Loucy (cell line): ENCODE measurements at regions not wholly inside any gene's neighbourhood (a gene's known extent, or its start where the extent isn't known, plus 50 kb on each side); places are given as distances from the start of the nearest gene placed in this dataset.

Source experiments
- H2AFZ ChIP-seq: fragments of 200-600 bp; sonication (generic); 2 replicates; pipeline ENCODE4 v1.6.0; 2016; ENCODE audit warnings: antibody characterized with exemption, mild to moderate bottlenecking, low read length, moderate library complexity
- H3F3A ChIP-seq: fragments of 200-600 bp; 2 replicates; pipeline ENCODE4 v1.6.0; 2016; ENCODE audit warnings: antibody characterized with exemption, low read depth, mild to moderate bottlenecking
- H3K27me3 ChIP-seq: fragments of 200-600 bp; sonication (generic); 2 replicates; pipeline ENCODE4 v1.6.1; 2014; ENCODE audit warnings: low read length, mild to moderate bottlenecking; ENCODE audit not compliant: insufficient read depth, poor library complexity, severe bottlenecking
- H3K36me3 ChIP-seq: fragments of 200-600 bp; sonication (generic); 2 replicates; pipeline ENCODE4 v1.6.1; 2016; ENCODE audit warnings: low read length; ENCODE audit not compliant: insufficient read depth
- H3K4me1 ChIP-seq: fragments of 200-600 bp; sonication (generic); 2 replicates; pipeline ENCODE4 v1.5.1; 2014; ENCODE audit warnings: low read length, mild to moderate bottlenecking; ENCODE audit not compliant: insufficient read depth, poor library complexity, severe bottlenecking
- H3K4me2 ChIP-seq: fragments of 200-600 bp; sonication (generic); 2 replicates; pipeline ENCODE4 v1.6.0; 2014; ENCODE audit warnings: antibody characterized with exemption, low read length, low read depth, mild to moderate bottlenecking; ENCODE audit not compliant: poor library complexity, severe bottlenecking
- H3K4me3 ChIP-seq: fragments of 200-600 bp; sonication (generic); 2 replicates; pipeline ENCODE4 v1.5.1; 2014; ENCODE audit warnings: low read length, mild to moderate bottlenecking, mixed read lengths; ENCODE audit not compliant: poor library complexity, severe bottlenecking
- H3K79me2 ChIP-seq: fragments of 200-600 bp; sonication (generic); 2 replicates; pipeline ENCODE4 v1.6.1; 2014; ENCODE audit warnings: low read length; ENCODE audit not compliant: insufficient read depth
- H3K9ac ChIP-seq: fragments of 200-600 bp; sonication (generic); 2 replicates; pipeline ENCODE4 v1.6.0; 2014; ENCODE audit warnings: mild to moderate bottlenecking, low read depth, low read length, moderate library complexity; ENCODE audit not compliant: poor library complexity, severe bottlenecking
- H3K9me2 ChIP-seq: fragments of 200-600 bp; sonication (generic); replicated peaks from 2 replicates; pipeline ENCODE4 v1.6.1; 2016; ENCODE audit warnings: low read depth, low read length, mixed read lengths
- H3K9me3 ChIP-seq: fragments of 200-600 bp; sonication (generic); 2 replicates; pipeline ENCODE4 v1.6.1; 2014; ENCODE audit warnings: mild to moderate bottlenecking, antibody characterized with exemption, low read length, low read depth; ENCODE audit not compliant: insufficient read depth
- H4K20me1 ChIP-seq: fragments of 200-600 bp; sonication (generic); 2 replicates; pipeline ENCODE4 v1.6.0; 2014; ENCODE audit warnings: antibody characterized with exemption, low read length, mild to moderate bottlenecking; ENCODE audit not compliant: insufficient read depth, poor library complexity, severe bottlenecking
- CTCF ChIP-seq: fragments of 200-600 bp; sonication (generic); conservative IDR thresholded peaks from 2 replicates; pipeline ENCODE4 v1.5.1; 2014; ENCODE audit warnings: mild to moderate bottlenecking, antibody characterized with exemption, low read length
- EZH2phosphoT487 ChIP-seq: fragments of 200-600 bp; IDR thresholded peaks from 2 replicates; pipeline ENCODE4 v1.6.1; 2018; ENCODE audit warnings: antibody characterized with exemption, mild to moderate bottlenecking, moderate library complexity, borderline replicate concordance

GRCh38 chr2:152875701-152876695 is 157.6 kb downstream of the ARL6IP6 start:
- no peaks in the 10 kb centered on the region for H3K4me1 ChIP-seq
- H3K9ac ChIP-seq = no peak overlapping the region
- no peak overlapping the region for H3K4me2 ChIP-seq
- H3K79me2 ChIP-seq = no peaks in the 10 kb centered on the region
- TF ChIP-seq EZH2phosphoT487 (no peak), CTCF (no peak)
- H3K9me2 ChIP-seq = no peaks in the 10 kb centered on the region
- no peaks in the 10 kb centered on the region for H3F3A ChIP-seq
- H3K27me3 ChIP-seq = no peaks in the 10 kb centered on the region
- no peak overlapping the region for H3K4me3 ChIP-seq
- H2AFZ ChIP-seq = no peak overlapping the region
- H4K20me1 ChIP-seq = no peaks in the 10 kb centered on the region
- no peaks in the 10 kb centered on the region for H3K36me3 ChIP-seq
- H3K9me3 ChIP-seq = no peaks in the 10 kb centered on the region; the same call in 1 of the 2 replicates

GRCh38 chr2:152874955-152875354 is 156.5 kb downstream of the ARL6IP6 start:
- H3K36me3 ChIP-seq = no peaks in the 10 kb centered on the region
- H3K9me2 ChIP-seq = no peaks in the 10 kb centered on the region
- H3K79me2 ChIP-seq = no peaks in the 10 kb centered on the region
- no peaks in the 10 kb centered on the region for H3K27me3 ChIP-seq
- H3K4me2 ChIP-seq = no peak overlapping the region
- H3K9ac ChIP-seq = no peak overlapping the region
- no peaks in the 10 kb centered on the region for H4K20me1 ChIP-seq
- no peak overlapping the region for H2AFZ ChIP-seq
- no peaks in the 10 kb centered on the region; the same call in 1 of the 2 replicates for H3K9me3 ChIP-seq
- TF ChIP-seq EZH2phosphoT487 (no peak), CTCF (no peak)
- H3F3A ChIP-seq = no peaks in the 10 kb centered on the region
- H3K4me3 ChIP-seq = no peak overlapping the region
- no peaks in the 10 kb centered on the region for H3K4me1 ChIP-seq

GRCh38 chr2:152870239-152870638 is 151.8 kb downstream of the ARL6IP6 start:
- no peaks in the 10 kb centered on the region for H3K27me3 ChIP-seq
- H3K36me3 ChIP-seq = no peaks in the 10 kb centered on the region
- H4K20me1 ChIP-seq = no peaks in the 10 kb centered on the region
- TF ChIP-seq CTCF (no peak), EZH2phosphoT487 (no peak)
- no peak overlapping the region for H3K4me3 ChIP-seq
- H3K4me2 ChIP-seq = no peak overlapping the region
- no peaks in the 10 kb centered on the region for H3F3A ChIP-seq
- no peaks in the 10 kb centered on the region for H3K79me2 ChIP-seq
- no peaks in the 10 kb centered on the region for H3K9me2 ChIP-seq
- H2AFZ ChIP-seq = no peak overlapping the region
- no peak overlapping the region for H3K9ac ChIP-seq
- no peaks in the 10 kb centered on the region for H3K4me1 ChIP-seq
- H3K9me3 ChIP-seq = no peaks in the 10 kb centered on the region
